ENCODE measurements at regions not wholly inside any gene's neighbourhood (a gene's known extent, or its start where the extent isn't known, plus 50 kb on each side); places are given as distances from the start of the nearest gene placed in this dataset.

DNA sequence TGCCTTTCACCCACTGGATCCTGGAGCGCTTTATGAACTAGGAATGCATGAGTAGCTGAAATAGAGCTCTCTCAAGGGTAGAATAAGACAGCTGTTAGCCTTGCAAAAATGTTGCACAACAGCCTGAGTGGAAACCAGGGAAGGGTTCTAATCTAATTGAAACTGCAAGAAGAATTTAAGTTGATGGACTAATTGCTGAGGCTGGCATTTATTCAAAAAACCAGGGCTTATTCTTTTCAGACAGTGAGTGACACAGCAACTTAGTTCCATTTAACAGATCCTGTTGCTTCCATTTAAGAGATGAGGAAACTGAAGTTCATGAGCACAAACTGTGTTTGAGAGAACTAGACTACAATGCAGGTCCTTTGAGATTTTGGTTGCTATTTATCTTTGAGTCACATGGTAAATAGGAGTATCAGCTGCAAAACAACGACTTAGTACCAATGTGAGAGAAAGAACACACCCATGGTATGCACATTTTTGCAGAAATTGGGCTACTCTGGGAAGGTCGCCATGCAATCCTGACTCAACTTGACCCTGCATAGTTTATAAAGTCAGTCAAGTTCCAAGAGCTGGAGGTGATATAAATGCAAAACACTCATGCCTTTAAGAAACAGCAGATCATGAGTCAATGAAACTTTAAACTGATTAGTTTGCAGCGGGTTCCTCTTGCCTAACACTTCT, 76.4 kb upstream of the PARD3B start:
- H3K4me2 ChIP-seq (ENCODE audit: insufficient read depth, insufficient read length, low read length): no peak overlapping the region

More for the DNA sequence above, 76.4 kb upstream of the PARD3B start:
- Histone ChIP-seq H3K4ac (ENCODE audit: low read depth, low read length) (no peak overlapping the region), H4K8ac (replicated peaks; ENCODE audit: insufficient read length, low read depth, low read length) (no peak overlapping the region), H2AK5ac (ENCODE audit: insufficient read length, low read length) (no peak overlapping the region), H3K18ac (ENCODE audit: insufficient read length, low read depth, low read length) (no peak overlapping the region), H3K9me3 (ENCODE audit: control insufficient read depth, low read depth, low read length) (no peaks in the 10 kb centered on the region), H3K23me2 (ENCODE audit: insufficient read length, low read depth, low read length, poor library complexity, severe bottlenecking) (no peaks in the 10 kb centered on the region), H3K79me2 (ENCODE audit: insufficient read depth, low read length) (no peaks in the 10 kb centered on the region), H2AFZ (ENCODE audit: low read length) (no peak overlapping the region), H3K56ac (ENCODE audit: insufficient read length, low read depth, low read length) (no peak overlapping the region), H2BK120ac (ENCODE audit: low read depth, low read length, poor library complexity, severe bottlenecking) (no peak overlapping the region), H3T11ph (ENCODE audit: low read length) (no peak overlapping the region), H4K91ac (ENCODE audit: insufficient read length, low read depth, low read length) (no peak overlapping the region), H3K9ac (ENCODE audit: extremely low read depth, insufficient read length, low read length) (no peak overlapping the region), H4K20me1 (ENCODE audit: control insufficient read depth, insufficient read depth, insufficient read length) (no peaks in the 10 kb centered on the region), H2BK12ac (ENCODE audit: insufficient read length, low read depth, low read length) (no peak overlapping the region), H4K5ac (ENCODE audit: insufficient read length, low read depth, low read length) (no peak overlapping the region), H3K79me1 (ENCODE audit: insufficient read depth, low read depth, low read length, poor library complexity, severe bottlenecking) (no peaks in the 10 kb centered on the region), H3K4me1 (ENCODE audit: insufficient read depth, low read length) (no peaks in the 10 kb centered on the region), H2BK5ac (ENCODE audit: insufficient read length, low read length) (no peak overlapping the region), H2BK15ac (ENCODE audit: low read depth, low read length) (no peak overlapping the region), H2BK20ac (ENCODE audit: low read depth, low read length, poor library complexity, severe bottlenecking) (no peak overlapping the region), H3K27ac (ENCODE audit: insufficient read length, low read depth, low read length) (no peak overlapping the region), H3K23ac (ENCODE audit: insufficient read length, low read depth, low read length) (no peak overlapping the region), H3K27me3 (ENCODE audit: insufficient read depth, low read length) (no peaks in the 10 kb centered on the region), H3K14ac (ENCODE audit: insufficient read depth, low read length) (no peak overlapping the region)
- H3K4me3 Mint-ChIP-seq: no peak overlapping the region
- TF ChIP-seq, protein P1, sequence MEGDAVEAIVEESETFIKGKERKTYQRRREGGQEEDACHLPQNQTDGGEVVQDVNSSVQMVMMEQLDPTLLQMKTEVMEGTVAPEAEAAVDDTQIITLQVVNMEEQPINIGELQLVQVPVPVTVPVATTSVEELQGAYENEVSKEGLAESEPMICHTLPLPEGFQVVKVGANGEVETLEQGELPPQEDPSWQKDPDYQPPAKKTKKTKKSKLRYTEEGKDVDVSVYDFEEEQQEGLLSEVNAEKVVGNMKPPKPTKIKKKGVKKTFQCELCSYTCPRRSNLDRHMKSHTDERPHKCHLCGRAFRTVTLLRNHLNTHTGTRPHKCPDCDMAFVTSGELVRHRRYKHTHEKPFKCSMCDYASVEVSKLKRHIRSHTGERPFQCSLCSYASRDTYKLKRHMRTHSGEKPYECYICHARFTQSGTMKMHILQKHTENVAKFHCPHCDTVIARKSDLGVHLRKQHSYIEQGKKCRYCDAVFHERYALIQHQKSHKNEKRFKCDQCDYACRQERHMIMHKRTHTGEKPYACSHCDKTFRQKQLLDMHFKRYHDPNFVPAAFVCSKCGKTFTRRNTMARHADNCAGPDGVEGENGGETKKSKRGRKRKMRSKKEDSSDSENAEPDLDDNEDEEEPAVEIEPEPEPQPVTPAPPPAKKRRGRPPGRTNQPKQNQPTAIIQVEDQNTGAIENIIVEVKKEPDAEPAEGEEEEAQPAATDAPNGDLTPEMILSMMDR (conservative IDR thresholded peaks at IDR 0.05): no peak
- H3K9me3 Mint-ChIP-seq: peaks cover 8 to 13% of the 10 kb centered on the region in 2 experiments; a peak in 3 of 5 replicates
- peaks cover 0 to 10% (median 2%) of the 10 kb centered on the region in 3 experiments; a peak in 3 of 7 replicates for H3K36me3 Mint-ChIP-seq (ENCODE audit: insufficient read depth in 1 of 3, low read depth in 3 of 3)
- H3K27me3 Mint-ChIP-seq (ENCODE audit: low read depth): peaks cover 2% of the 10 kb centered on the region; the same call in 1 of the 2 replicates
- no peak overlapping the region for H3K27ac Mint-ChIP-seq
- no peak for DNase-seq
- no CpG with 5 or more reads among the region's 4 CpGs for WGBS (ENCODE audit: extremely low coverage, insufficient read length, low lambda C conversion rate)
- peaks cover 0 to 3% of the 10 kb centered on the region in 2 experiments; a peak in 1 of 4 replicates for H3K4me1 Mint-ChIP-seq

Data from H9 (cell line).